H9 (cell line): ENCODE measurements at regions not wholly inside any gene's neighbourhood (a gene's known extent, or its start where the extent isn't known, plus 50 kb on each side); places are given as distances from the start of the nearest gene placed in this dataset.

Source experiments
- DNase-seq: peaks from one replicate; pipeline ENCODE4 v3.0.0-alpha.2; 2017
- H2AFZ ChIP-seq: one replicate; pipeline ENCODE4 v1.6.1; 2013; ENCODE audit warnings: mild to moderate bottlenecking, low read length, control low read depth, moderate library complexity
- H2AK5ac ChIP-seq: 2 replicates; pipeline ENCODE4 v1.6.1; 2013; ENCODE audit warnings: low read length, control low read depth, mixed read lengths; ENCODE audit not compliant: insufficient read length
- H2BK120ac ChIP-seq: one replicate; pipeline ENCODE4 v1.6.1; 2013; ENCODE audit warnings: low read depth, mild to moderate bottlenecking, low read length, control low read depth, inconsistent platforms; ENCODE audit not compliant: poor library complexity, severe bottlenecking
- H2BK12ac ChIP-seq: 2 replicates; pipeline ENCODE4 v1.6.1; 2013; ENCODE audit warnings: low read length, control low read depth, mixed read lengths, low read depth; ENCODE audit not compliant: insufficient read length
- H2BK15ac ChIP-seq: 2 replicates; pipeline ENCODE4 v1.6.1; 2013; ENCODE audit warnings: low read depth, low read length, control low read depth
- H2BK20ac ChIP-seq: one replicate; pipeline ENCODE4 v1.6.1; 2013; ENCODE audit warnings: low read depth, mild to moderate bottlenecking, low read length, control low read depth, inconsistent platforms; ENCODE audit not compliant: poor library complexity, severe bottlenecking
- H2BK5ac ChIP-seq: 2 replicates; pipeline ENCODE4 v1.6.1; 2013; ENCODE audit warnings: low read length, control low read depth, mixed read lengths; ENCODE audit not compliant: insufficient read length
- H3K14ac ChIP-seq: 2 replicates; pipeline ENCODE4 v1.6.1; 2013; ENCODE audit warnings: low read length, control low read depth; ENCODE audit not compliant: insufficient read depth
- H3K18ac ChIP-seq: 2 replicates; pipeline ENCODE4 v1.6.1; 2013; ENCODE audit warnings: low read depth, mild to moderate bottlenecking, mixed read lengths, low read length, control low read depth; ENCODE audit not compliant: insufficient read length
- H3K23ac ChIP-seq: 2 replicates; pipeline ENCODE4 v1.6.1; 2013; ENCODE audit warnings: low read length, control low read depth, mixed read lengths, low read depth; ENCODE audit not compliant: insufficient read length
- H3K23me2 ChIP-seq: 2 replicates; pipeline ENCODE4 v1.6.1; 2013; ENCODE audit warnings: low read depth, mild to moderate bottlenecking, mixed read lengths, low read length, control low read depth; ENCODE audit not compliant: insufficient read length, poor library complexity, severe bottlenecking
- H3K27ac ChIP-seq: 2 replicates; pipeline ENCODE4 v1.5.1; 2013; ENCODE audit warnings: low read length, control low read depth, mixed read lengths, low read depth; ENCODE audit not compliant: insufficient read length
- H3K27me3 ChIP-seq: 2 replicates; pipeline ENCODE4 v1.6.1; 2013; ENCODE audit warnings: low read length, control low read depth, inconsistent platforms; ENCODE audit not compliant: insufficient read depth
- H3K4ac ChIP-seq: 2 replicates; pipeline ENCODE4 v1.6.1; 2013; ENCODE audit warnings: low read depth, mild to moderate bottlenecking, control low read depth, inconsistent platforms, low read length, moderate library complexity
- H3K4me1 ChIP-seq: 2 replicates; pipeline ENCODE4 v1.6.1; 2013; ENCODE audit warnings: low read length, control low read depth, inconsistent platforms; ENCODE audit not compliant: insufficient read depth
- H3K4me2 ChIP-seq: 2 replicates; pipeline ENCODE4 v1.6.1; 2013; ENCODE audit warnings: low read length, control low read depth, mixed read lengths; ENCODE audit not compliant: insufficient read length, insufficient read depth
- H3K56ac ChIP-seq: 2 replicates; pipeline ENCODE4 v1.6.1; 2013; ENCODE audit warnings: low read depth, mild to moderate bottlenecking, mixed read lengths, low read length, control low read depth; ENCODE audit not compliant: insufficient read length
- H3K79me1 ChIP-seq: 2 replicates; pipeline ENCODE4 v1.6.1; 2013; ENCODE audit warnings: low read depth, mild to moderate bottlenecking, moderate library complexity, low read length, control low read depth, inconsistent platforms; ENCODE audit not compliant: insufficient read depth, poor library complexity, severe bottlenecking
- H3K79me2 ChIP-seq: 2 replicates; pipeline ENCODE4 v1.6.1; 2013; ENCODE audit warnings: low read length, control low read depth, inconsistent platforms; ENCODE audit not compliant: insufficient read depth
- H3K9ac ChIP-seq: 2 replicates; pipeline ENCODE4 v1.6.1; 2013; ENCODE audit warnings: low read length, control low read depth, mixed read lengths; ENCODE audit not compliant: insufficient read length; ENCODE audit errors: extremely low read depth
- H3K9me3 ChIP-seq: one replicate; pipeline ENCODE4 v1.6.1; 2013; ENCODE audit warnings: low read depth, low read length, inconsistent platforms; ENCODE audit not compliant: control insufficient read depth
- H3T11ph ChIP-seq: one replicate; pipeline ENCODE4 v1.6.1; 2013; ENCODE audit warnings: mild to moderate bottlenecking, low read length, control low read depth, inconsistent platforms
- H4K20me1 ChIP-seq: one replicate; pipeline ENCODE4 v1.6.1; 2013; ENCODE audit not compliant: control insufficient read depth, insufficient read length, insufficient read depth
- H4K5ac ChIP-seq: 2 replicates; pipeline ENCODE4 v1.6.1; 2013; ENCODE audit warnings: low read depth, mild to moderate bottlenecking, mixed read lengths, low read length, control low read depth; ENCODE audit not compliant: insufficient read length
- H4K8ac ChIP-seq: replicated peaks from 2 replicates; pipeline ENCODE4 v1.6.1; 2013; ENCODE audit warnings: low read length, control low read depth, mixed read lengths, low read depth; ENCODE audit not compliant: insufficient read length
- H4K91ac ChIP-seq: 2 replicates; pipeline ENCODE4 v1.6.1; 2013; ENCODE audit warnings: low read depth, mild to moderate bottlenecking, moderate library complexity, mixed read lengths, low read length, control low read depth; ENCODE audit not compliant: insufficient read length
- H3K27ac Mint-ChIP-seq, 3 experiments: 2 replicates in 2 of 3; 3 replicates in 1 of 3; pipeline ENCODE4 v1.8.0; 2020 to 2021; ENCODE audit warnings: mixed read lengths in 3 of 3, mild to moderate bottlenecking in 1 of 3, moderate library complexity in 1 of 3
- H3K27me3 Mint-ChIP-seq: 2 replicates; pipeline ENCODE4 v1.8.0; 2021; ENCODE audit warnings: low read depth, mild to moderate bottlenecking, moderate library complexity, mixed read lengths
- H3K36me3 Mint-ChIP-seq, 3 experiments: 2 replicates in 2 of 3; 3 replicates in 1 of 3; pipeline ENCODE4 v1.8.0; 2020 to 2021; ENCODE audit warnings: low read depth in 3 of 3, mixed read lengths in 3 of 3; ENCODE audit not compliant: insufficient read depth in 1 of 3
- H3K4me1 Mint-ChIP-seq, 2 experiments: 2 replicates each; pipeline ENCODE4 v1.8.0; 2020; ENCODE audit warnings: mixed read lengths in 2 of 2
- H3K4me3 Mint-ChIP-seq, 2 experiments: 2 replicates in 1 of 2; 3 replicates in 1 of 2; pipeline ENCODE4 v1.8.0; 2020 to 2021; ENCODE audit warnings: mild to moderate bottlenecking in 2 of 2, mixed read lengths in 2 of 2, moderate library complexity in 1 of 2
- H3K9me3 Mint-ChIP-seq, 2 experiments: 2 replicates in 1 of 2; 3 replicates in 1 of 2; pipeline ENCODE4 v1.8.0; 2020; ENCODE audit warnings: mild to moderate bottlenecking in 2 of 2, mixed read lengths in 2 of 2, moderate library complexity in 1 of 2
- WGBS: extraction: QIAGEN DNeasy Blood & Tissue Kit; methylation state at CpG from one replicate; pipeline ENCODE4 v1.1.7; 2013; ENCODE audit warnings: missing lambda C conversion rate, low lambda C conversion rate, mixed read lengths; ENCODE audit not compliant: insufficient read length; ENCODE audit errors: extremely low coverage; 5-methylcytosine and 5-hydroxymethylcytosine counted together
- TF ChIP-seq, protein P1 (sequence below): fragments of 200-600 bp; sonication (generic); conservative IDR thresholded peaks from 3 replicates; pipeline ENCODE4 v1.8.0; 2021; ENCODE audit warnings: antibody characterized with exemption, mild to moderate bottlenecking

DNA sequence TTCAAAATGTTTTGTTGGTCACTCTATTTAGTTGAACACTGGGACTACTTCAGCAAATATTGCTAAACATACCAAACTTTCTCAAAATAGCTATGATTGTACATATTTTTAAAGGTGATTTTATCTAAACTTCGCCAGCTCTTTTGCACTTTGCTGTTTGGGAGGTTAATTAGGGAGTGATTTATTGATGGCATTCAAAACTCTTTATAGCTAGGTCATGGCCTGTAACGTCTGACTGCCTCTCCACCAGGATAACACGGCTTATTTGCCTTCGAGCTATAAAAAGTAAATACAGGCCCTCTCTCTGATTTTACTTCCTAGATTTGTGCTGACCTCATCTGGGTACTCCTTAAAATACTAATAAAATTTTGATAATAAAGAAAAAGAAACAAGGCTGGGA is 931.9 kb downstream of the DCDC2C start:
- no peaks in the 10 kb centered on the region for H3K27me3 ChIP-seq
- Mint-ChIP-seq H3K4me1 (no peaks in the 10 kb centered on the region), H3K27ac (no peak overlapping the region), H3K36me3 (no peaks in the 10 kb centered on the region), H3K9me3 (no peaks in the 10 kb centered on the region), H3K27me3 (no peaks in the 10 kb centered on the region), H3K4me3 (no peak overlapping the region)
- H3K23me2 ChIP-seq: no peaks in the 10 kb centered on the region
- H3T11ph ChIP-seq: no peak overlapping the region
- TF ChIP-seq, protein P1, sequence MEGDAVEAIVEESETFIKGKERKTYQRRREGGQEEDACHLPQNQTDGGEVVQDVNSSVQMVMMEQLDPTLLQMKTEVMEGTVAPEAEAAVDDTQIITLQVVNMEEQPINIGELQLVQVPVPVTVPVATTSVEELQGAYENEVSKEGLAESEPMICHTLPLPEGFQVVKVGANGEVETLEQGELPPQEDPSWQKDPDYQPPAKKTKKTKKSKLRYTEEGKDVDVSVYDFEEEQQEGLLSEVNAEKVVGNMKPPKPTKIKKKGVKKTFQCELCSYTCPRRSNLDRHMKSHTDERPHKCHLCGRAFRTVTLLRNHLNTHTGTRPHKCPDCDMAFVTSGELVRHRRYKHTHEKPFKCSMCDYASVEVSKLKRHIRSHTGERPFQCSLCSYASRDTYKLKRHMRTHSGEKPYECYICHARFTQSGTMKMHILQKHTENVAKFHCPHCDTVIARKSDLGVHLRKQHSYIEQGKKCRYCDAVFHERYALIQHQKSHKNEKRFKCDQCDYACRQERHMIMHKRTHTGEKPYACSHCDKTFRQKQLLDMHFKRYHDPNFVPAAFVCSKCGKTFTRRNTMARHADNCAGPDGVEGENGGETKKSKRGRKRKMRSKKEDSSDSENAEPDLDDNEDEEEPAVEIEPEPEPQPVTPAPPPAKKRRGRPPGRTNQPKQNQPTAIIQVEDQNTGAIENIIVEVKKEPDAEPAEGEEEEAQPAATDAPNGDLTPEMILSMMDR: no peak
- H2BK20ac ChIP-seq: no peak overlapping the region
- no peak for DNase-seq
- no peaks in the 10 kb centered on the region for H3K9me3 ChIP-seq
- no peak overlapping the region for H3K4me2 ChIP-seq
- H4K5ac ChIP-seq: no peak overlapping the region
- no peak overlapping the region for H2AK5ac ChIP-seq
- H4K91ac ChIP-seq: no peak overlapping the region
- H2BK12ac ChIP-seq: no peak overlapping the region
- WGBS: no CpG with 5 or more reads among the region's 4 CpGs
- H3K23ac ChIP-seq: no peak overlapping the region
- no peak overlapping the region for H2BK15ac ChIP-seq
- no peak overlapping the region for H3K14ac ChIP-seq
- no peaks in the 10 kb centered on the region for H4K20me1 ChIP-seq
- H2BK5ac ChIP-seq: no peak overlapping the region
- H3K4ac ChIP-seq: no peak overlapping the region
- no peak overlapping the region for H2BK120ac ChIP-seq
- no peak overlapping the region for H4K8ac ChIP-seq
- no peaks in the 10 kb centered on the region for H3K4me1 ChIP-seq
- H3K79me1 ChIP-seq: no peaks in the 10 kb centered on the region
- no peak overlapping the region for H3K56ac ChIP-seq
- H3K27ac ChIP-seq: no peak overlapping the region
- no peak overlapping the region for H3K18ac ChIP-seq
- no peak overlapping the region for H2AFZ ChIP-seq
- no peak overlapping the region for H3K9ac ChIP-seq
- H3K79me2 ChIP-seq: no peaks in the 10 kb centered on the region
